GM19238 (cell line): ENCODE measurements at regions not wholly inside any gene's neighbourhood (a gene's known extent, or its start where the extent isn't known, plus 50 kb on each side); places are given as distances from the start of the nearest gene placed in this dataset.

Experiments
- DNase-seq: peaks from one replicate; pipeline ENCODE4 v3.0.0; 2011; ENCODE audit warnings: low spot score; ENCODE audit not compliant: insufficient read length

DNA sequence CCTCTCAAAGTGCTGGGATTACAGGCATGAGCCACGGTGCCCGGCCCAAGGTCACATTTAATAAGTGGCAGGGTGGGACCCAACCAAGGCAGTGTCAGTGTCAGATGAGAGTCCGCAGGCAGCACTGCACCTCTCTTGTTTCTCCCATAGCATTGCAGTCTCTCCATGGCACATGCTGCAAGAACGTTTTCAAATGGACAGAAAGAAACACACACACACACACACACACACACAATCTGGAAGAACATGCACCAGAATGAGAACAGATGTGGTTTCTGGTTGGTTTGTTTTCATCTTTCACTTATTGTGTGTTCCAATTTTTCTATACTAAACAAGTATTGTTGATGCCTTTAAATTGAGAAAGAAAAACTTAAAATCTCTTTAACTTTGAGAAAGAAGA, 126.5 kb downstream of the SYF2 start:
- no peak for DNase-seq

GRCh38 chr1:25104932-25105561, 127.3 kb downstream of the SYF2 start:
- no peak for DNase-seq

GRCh38 chr1:25103164-25103795, 129.0 kb downstream of the SYF2 start:
- no peak for DNase-seq

GRCh38 chr1:25100151-25100833, 132.0 kb downstream of the SYF2 start:
- no peak for DNase-seq

DNA sequence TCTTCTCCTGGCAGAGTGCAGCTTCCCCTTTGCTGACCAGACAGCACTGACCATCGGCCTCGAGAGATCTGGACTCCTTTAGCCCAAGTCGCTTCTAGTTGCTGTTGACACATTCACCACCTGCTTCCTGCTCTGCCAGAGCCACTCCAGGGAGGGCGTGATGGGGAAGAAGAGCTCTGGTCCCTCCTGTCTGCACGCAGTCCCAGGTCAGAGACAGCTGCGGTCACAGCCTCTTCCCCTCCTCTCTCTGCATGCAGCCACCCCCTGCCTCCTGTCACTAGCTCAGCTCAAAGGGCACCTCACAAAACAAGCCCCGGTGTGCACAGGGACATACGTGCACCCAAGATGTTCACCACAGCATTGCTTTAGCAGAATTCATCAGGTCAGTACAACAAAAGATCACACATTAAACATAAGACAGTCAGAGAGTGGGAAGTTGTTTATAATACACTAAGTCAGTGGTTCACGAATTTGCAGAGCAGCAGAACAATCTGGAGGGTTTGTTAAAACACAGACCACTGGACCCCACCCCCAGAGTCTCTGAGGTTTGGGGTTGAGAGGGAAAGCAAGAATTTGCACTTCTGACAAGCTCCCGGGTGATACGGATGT, 132.9 kb downstream of the SYF2 start:
- DNase-seq = no peak

- DNase-seq = no peak
These were observed 133.6 kb downstream of the SYF2 start for GRCh38 chr1:25098717-25099116.

GRCh38 chr1:25096307-25097150, 135.8 kb downstream of the SYF2 start:
- DNase-seq = no peak

GRCh38 chr1:25095635-25096200, 136.6 kb downstream of the SYF2 start:
- DNase-seq = no peak

GRCh38 chr1:25094995-25095394, 137.3 kb downstream of the SYF2 start:
- DNase-seq = no peak

GRCh38 chr1:25094229-25094628, 138.1 kb downstream of the SYF2 start:
- DNase-seq = no peak

DNA sequence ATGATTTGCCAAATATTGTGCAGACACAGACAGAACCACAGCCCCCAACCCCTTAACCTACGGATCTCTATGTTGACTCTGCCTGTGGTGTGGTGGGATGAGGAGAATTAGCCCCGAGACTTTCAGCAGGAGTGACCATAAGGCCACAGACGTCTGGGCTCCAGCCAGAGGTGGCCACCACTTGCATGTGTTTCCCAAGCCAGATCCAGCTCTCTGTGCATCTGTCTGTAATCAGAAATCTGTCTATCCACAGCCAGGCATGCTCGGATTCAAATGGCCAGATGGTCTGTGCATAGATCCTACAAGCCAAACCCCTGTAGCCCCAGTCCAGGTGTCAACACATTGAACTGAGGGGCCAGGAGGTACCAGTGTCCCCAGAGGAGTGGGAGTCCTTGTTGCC, 140.6 kb downstream of the SYF2 start:
- DNase-seq = no peak

DNA sequence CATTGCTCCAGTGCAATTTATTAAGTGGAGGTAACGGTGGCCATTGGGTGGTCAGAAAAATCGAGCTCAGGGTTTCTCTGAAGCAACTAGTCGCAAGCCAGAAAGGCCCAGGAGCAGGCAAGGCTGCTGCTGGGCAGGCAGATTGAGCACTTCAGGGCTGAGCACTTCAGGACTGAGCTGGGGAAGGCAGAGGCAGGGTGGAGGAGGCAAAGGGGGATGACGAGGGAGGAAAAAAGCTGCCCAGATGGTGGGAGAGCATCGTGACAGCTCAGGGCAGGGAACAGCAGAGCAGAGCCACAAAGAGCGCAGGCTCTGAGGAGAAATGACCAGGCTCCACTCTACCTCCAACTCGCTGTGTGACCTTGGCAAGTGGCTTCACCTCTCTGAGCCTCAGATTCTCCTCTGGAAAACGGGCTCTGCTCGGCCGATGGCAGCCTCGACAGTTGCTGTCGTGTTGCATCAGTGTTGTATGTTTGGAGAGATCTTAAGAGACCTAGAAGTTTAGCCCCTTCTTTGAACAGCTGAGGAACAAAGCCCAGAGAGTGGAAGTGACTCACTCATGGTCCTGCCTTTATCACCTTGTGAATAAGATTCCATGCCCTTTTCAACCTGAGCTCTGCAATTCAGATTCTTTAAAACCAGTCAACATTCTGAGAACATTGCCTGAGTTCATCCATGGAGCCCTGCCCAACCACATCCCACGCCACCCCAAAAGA, 141.4 kb downstream of the SYF2 start:
- no peak for DNase-seq

DNA sequence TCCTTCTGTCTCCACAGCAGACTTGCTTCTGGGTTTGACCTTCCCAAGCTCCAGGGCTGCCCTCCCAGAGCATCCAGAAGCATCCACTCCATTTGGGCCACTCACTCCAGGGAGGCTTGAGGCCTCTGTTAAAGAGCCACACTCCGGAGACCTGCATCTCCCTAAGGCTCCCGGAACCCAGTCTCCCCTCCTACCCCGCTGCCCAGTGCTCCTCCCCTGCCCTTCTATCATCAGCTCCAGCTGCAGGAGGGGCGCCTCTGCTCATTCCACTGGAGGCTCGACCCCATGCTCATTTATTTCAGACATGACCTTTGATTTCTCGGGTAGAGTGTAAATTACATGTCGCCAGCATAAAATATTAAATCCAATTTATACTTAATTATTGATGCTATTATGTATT, 142.5 kb downstream of the SYF2 start:
- DNase-seq = no peak

DNA sequence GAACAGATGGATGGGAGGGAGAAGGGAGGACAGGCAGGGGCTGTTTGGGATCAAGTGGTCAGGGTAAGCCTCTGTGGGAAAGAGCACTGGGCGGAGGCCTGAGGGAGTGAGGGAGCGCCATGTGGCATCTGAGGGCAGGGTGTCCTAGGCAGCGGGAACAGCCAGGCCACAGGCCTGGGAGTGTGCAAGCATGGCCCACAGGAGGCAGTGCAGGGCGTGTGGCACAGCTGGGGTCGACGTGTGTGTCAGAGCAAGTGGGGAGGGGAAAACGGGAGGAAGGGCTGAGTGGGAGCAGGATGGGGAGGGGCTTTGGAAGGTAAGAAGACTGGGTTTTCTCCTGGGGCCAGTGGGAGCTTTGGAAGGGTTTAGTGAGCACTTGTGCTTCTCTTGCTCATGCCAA, 143.4 kb downstream of the SYF2 start:
- DNase-seq = no peak

GRCh38 chr1:25088180-25088701, 144.1 kb downstream of the SYF2 start:
- DNase-seq = no peak

GRCh38 chr1:25086518-25087079, 145.7 kb downstream of the SYF2 start:
- DNase-seq = no peak

DNA sequence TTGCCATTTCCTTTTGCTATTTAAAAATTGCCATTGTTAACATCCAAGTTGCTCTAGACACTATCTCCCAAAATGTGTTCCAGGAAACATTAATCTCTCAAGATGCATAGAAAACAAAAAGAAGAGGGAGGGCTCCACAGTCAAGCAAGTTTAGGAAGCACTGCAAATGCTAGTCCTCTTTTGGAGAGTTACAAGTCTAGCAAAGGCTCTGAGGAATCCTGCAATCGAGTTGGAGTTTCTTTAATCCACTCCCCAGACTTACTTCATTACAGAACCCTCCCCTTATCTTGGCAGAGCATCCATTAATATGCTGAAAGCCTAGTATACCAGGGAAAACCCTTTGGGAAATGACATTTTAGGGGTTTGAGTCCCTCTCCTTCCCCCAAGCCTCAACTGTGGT, 147.9 kb downstream of the SYF2 start:
- DNase-seq = no peak

DNA sequence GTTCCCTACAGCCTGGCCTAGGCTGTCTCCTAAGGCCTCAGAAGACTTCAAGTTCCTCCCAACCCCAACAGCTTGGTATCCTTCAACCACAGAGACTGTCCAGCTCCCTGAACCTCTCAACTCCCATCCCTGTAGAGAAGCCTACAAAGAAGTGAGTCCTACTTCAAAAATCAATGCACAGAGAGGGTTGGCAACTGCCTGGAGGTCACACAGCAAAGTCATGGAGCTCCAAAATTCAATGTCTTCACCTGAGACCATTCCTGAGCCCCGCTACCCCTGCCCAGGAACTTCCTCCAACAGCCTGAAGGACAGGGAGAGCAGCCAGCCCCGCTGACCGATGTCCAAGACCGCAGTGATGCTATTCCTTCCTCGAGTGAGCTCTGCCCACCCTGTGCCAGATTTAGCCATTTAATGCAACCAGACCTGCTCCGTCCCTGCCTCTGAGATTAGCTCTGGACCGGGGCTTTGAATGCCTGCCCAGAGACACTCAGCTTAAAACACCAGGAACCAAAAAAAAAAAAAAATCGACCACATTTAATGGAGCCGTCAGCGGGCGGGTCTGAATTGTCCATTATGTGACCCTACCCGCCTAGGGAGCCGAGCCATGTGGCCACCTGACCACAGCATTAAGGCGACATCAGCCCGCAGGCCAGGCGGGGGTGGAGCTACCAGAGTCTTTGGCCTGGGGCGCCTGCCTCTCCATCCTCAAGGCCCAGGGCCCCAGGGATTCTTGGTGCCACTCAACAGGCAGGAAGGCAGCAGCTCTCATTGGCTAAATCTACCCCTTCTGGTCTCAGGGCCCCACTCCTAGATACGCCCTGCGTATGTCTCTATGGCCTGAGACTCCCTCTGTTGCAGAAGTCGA, 148.6 kb downstream of the SYF2 start:
- DNase-seq = no peak

DNA sequence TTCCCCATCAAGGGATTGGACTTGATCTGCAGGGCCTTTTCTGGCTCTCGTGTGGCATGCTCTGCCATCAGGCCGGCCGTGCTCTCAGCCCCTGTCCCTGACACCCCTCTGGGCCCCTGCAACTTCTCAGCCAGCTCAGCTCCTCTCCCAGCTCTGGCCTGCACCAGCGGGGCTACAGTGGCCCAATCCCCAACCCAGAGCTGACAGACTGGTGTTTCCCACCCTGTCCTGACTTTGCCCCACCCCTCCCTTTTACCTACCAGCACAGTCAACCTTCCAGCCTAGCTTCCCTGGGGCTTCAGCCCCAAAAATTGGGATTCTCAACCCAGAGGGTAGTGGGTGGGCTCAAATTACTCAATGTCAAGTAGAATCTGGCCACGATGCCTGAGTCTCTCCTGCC, 149.3 kb downstream of the SYF2 start:
- DNase-seq = no peak
